ENCODE measurements at regions not wholly inside any gene's neighbourhood (a gene's known extent, or its start where the extent isn't known, plus 50 kb on each side); places are given as distances from the start of the nearest gene placed in this dataset.

DNA sequence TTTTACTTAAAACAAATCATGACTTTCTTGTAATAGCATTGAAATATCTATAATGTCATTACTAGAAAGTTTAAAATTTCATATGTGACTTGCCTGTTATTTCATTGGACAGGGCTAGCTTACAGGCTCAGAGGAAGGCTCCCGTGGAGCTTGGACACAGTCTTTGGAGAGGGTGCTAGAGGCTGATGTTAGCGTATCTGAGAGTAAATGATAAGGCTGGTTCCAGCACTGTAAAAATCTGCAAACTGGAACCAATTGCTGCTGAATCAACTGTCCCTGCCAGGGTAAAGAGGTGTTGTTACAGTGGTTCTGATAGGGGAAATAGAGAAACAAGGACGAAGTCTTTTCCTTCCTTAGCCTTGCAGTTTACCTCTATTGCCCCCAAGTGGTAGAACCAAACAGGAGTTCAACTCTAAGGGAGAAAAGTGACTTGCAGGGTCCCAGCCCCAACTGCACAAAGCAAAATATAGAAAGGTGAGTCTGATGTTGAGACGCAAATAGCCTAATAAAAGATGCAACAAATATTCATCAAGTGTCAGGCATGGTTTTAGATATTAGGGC is 901.7 kb downstream of the DIAPH3 start:
- TF ChIP-seq, protein P1, sequence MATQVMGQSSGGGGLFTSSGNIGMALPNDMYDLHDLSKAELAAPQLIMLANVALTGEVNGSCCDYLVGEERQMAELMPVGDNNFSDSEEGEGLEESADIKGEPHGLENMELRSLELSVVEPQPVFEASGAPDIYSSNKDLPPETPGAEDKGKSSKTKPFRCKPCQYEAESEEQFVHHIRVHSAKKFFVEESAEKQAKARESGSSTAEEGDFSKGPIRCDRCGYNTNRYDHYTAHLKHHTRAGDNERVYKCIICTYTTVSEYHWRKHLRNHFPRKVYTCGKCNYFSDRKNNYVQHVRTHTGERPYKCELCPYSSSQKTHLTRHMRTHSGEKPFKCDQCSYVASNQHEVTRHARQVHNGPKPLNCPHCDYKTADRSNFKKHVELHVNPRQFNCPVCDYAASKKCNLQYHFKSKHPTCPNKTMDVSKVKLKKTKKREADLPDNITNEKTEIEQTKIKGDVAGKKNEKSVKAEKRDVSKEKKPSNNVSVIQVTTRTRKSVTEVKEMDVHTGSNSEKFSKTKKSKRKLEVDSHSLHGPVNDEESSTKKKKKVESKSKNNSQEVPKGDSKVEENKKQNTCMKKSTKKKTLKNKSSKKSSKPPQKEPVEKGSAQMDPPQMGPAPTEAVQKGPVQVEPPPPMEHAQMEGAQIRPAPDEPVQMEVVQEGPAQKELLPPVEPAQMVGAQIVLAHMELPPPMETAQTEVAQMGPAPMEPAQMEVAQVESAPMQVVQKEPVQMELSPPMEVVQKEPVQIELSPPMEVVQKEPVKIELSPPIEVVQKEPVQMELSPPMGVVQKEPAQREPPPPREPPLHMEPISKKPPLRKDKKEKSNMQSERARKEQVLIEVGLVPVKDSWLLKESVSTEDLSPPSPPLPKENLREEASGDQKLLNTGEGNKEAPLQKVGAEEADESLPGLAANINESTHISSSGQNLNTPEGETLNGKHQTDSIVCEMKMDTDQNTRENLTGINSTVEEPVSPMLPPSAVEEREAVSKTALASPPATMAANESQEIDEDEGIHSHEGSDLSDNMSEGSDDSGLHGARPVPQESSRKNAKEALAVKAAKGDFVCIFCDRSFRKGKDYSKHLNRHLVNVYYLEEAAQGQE (IDR thresholded peaks at IDR 0.05; ENCODE audit: insufficient read depth in 1 of 2, low read depth in 2 of 2, low read length in 2 of 2) = no peak
- TF ChIP-seq SIN3A (IDR thresholded peaks at IDR 0.05; ENCODE audit: borderline replicate concordance, insufficient read depth, low read length) (no peak), POLR2AphosphoS5 (IDR thresholded peaks at IDR 0.05; ENCODE audit: low read depth, low read length) (no peak), FOXP2 (optimal IDR thresholded peaks at IDR 0.05; ENCODE audit: borderline replicate concordance, extremely low read depth, extremely low read length, insufficient read depth) (no peak), TAF1 (IDR thresholded peaks at IDR 0.05; ENCODE audit: borderline replicate concordance, insufficient read depth, low read length) (no peak)

DNA sequence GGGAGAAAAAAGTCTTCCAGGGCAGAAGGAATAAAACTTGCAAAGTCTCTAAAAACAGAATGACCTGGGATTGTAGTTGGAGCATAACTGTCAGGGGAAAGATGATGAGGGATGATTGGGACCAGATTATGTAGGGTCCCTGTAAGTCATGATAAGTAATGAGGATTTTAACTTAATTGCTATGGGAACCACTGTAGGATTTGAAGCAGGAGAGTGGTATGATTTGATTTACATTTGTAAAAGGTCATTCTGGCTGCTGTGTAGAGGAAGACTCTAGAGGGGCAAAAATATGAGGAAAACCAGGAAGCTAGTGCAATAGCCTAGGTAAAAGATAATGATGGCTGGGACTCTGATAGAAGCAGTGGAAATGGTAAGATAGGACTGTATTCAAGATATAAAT is 900.2 kb downstream of the DIAPH3 start:
- TF ChIP-seq TAF1 (IDR thresholded peaks at IDR 0.05; ENCODE audit: borderline replicate concordance, insufficient read depth, low read length) (no peak), FOXP2 (optimal IDR thresholded peaks at IDR 0.05; ENCODE audit: borderline replicate concordance, extremely low read depth, extremely low read length, insufficient read depth) (no peak), POLR2AphosphoS5 (IDR thresholded peaks at IDR 0.05; ENCODE audit: low read depth, low read length) (no peak), SIN3A (IDR thresholded peaks at IDR 0.05; ENCODE audit: borderline replicate concordance, insufficient read depth, low read length) (no peak)
- TF ChIP-seq, protein P1 (IDR thresholded peaks at IDR 0.05; ENCODE audit: insufficient read depth in 1 of 2, low read depth in 2 of 2, low read length in 2 of 2) = no peak

DNA sequence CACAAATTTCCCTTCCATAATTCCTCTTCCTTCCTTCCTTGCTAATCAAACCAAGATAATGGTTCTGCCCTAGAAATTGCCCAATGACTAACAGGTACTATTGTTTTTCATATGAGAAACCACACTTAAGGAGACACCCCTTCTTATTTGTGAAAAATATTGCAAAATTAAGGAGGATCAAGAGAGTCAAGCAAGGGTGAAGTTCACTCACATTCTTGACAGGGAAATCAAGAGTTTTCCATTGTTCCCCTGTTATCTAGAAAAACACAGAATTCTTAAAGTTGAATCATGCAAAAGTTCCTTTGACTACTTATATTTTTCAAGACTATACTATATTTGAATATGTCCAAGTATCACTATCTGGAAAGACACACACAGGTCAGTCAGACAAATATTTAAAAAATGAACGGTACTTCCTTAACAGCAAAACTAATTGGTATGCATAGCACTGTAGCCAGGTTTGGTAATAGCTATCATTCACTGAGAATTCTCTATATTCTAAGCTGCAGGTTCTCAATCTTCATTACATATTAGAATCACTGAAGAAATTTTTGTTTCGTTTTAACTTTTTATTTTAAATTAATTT is 897.2 kb downstream of the DIAPH3 start:
- no peak for TF ChIP-seq POLR2AphosphoS5 (IDR thresholded peaks at IDR 0.05; ENCODE audit: low read depth, low read length)
- no peak for TF ChIP-seq FOXP2 (optimal IDR thresholded peaks at IDR 0.05; ENCODE audit: borderline replicate concordance, extremely low read depth, extremely low read length, insufficient read depth)
- TF ChIP-seq, protein P1 (IDR thresholded peaks at IDR 0.05; ENCODE audit: insufficient read depth in 1 of 2, low read depth in 2 of 2, low read length in 2 of 2) = no peak
- no peak for TF ChIP-seq SIN3A (IDR thresholded peaks at IDR 0.05; ENCODE audit: borderline replicate concordance, insufficient read depth, low read length)
- TF ChIP-seq TAF1 (IDR thresholded peaks at IDR 0.05; ENCODE audit: borderline replicate concordance, insufficient read depth, low read length) = no peak

DNA sequence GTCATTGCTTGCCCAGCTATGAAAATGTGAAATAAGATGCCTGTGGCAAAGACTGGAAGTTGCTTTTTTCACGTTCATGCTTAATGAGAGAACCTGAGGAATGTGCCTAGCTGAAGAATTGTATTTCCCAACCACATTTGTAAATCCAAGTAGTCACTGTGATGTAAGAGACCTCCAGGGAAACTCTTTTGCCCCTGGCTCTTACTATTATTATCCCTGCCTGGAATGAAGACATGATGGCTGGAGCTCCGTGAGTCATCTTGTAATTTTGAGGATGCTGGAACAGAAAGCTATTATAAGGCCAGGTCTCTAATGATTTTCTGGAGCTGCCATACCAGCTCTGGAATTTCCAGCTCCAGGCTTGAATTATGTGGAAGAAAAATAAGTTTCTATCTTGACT is 894.3 kb downstream of the DIAPH3 start:
- TF ChIP-seq FOXP2 (optimal IDR thresholded peaks at IDR 0.05; ENCODE audit: borderline replicate concordance, extremely low read depth, extremely low read length, insufficient read depth) (no peak), SIN3A (IDR thresholded peaks at IDR 0.05; ENCODE audit: borderline replicate concordance, insufficient read depth, low read length) (no peak), POLR2AphosphoS5 (IDR thresholded peaks at IDR 0.05; ENCODE audit: low read depth, low read length) (no peak), TAF1 (IDR thresholded peaks at IDR 0.05; ENCODE audit: borderline replicate concordance, insufficient read depth, low read length) (no peak)
- TF ChIP-seq, protein P1 (IDR thresholded peaks at IDR 0.05; ENCODE audit: insufficient read depth in 1 of 2, low read depth in 2 of 2, low read length in 2 of 2) = no peak
